B cell (primary cell): ENCODE measurements at regions not wholly inside any gene's neighbourhood (a gene's known extent, or its start where the extent isn't known, plus 50 kb on each side); places are given as distances from the start of the nearest gene placed in this dataset.

Source experiments
- ATAC-seq: fragments of 200-7000 bp; cut with Tn5 transposase; one replicate; pipeline ENCODE4 v1.10.0; 2021; ENCODE audit warnings: low read depth, mild to moderate bottlenecking, moderate number of reproducible peaks, moderate library complexity
- CTCF ChIA-PET: fragments of 350-600 bp; sonication (Branson Sonifier 250); formaldehyde crosslinking; loops from one replicate; lab custom pipeline; 2021; ENCODE audit warnings: antibody characterized with exemption, inconsistent platforms; lab: Charles Lee
- POLR2A ChIA-PET: fragments of 350-600 bp; sonication (Branson Sonifier 250); formaldehyde crosslinking; loops from one replicate; lab custom pipeline; 2021; ENCODE audit warnings: antibody characterized with exemption; lab: Charles Lee
- DNase-seq: peaks from one replicate; pipeline ENCODE4 v3.0.0; 2013
- H2AFZ ChIP-seq: 2 replicates; pipeline ENCODE4 v1.6.1; 2012; ENCODE audit warnings: mild to moderate bottlenecking, low read depth, low read length; ENCODE audit not compliant: insufficient read depth, poor library complexity, severe bottlenecking
- H3K27ac ChIP-seq, 2 donors: 1 replicate in 1 of 2; 2 replicates in 1 of 2; pipeline ENCODE4 v1.5.1; 2012 to 2013; ENCODE audit warnings: low read length in 2 of 2, mild to moderate bottlenecking in 2 of 2, moderate library complexity in 1 of 2
- H3K27me3 ChIP-seq, 4 experiments: fragments of 200-600 bp in 1 of 4; sonication (generic) in 1 of 4; replicated peaks in 1 of 4; 1 replicate in 2 of 4; 2 replicates in 2 of 4; pipeline versions ENCODE4 v1.6.1 to v1.7.0; 2013 to 2016; ENCODE audit warnings: low read length in 3 of 4, mild to moderate bottlenecking in 2 of 4, mixed read lengths in 1 of 4, moderate library complexity in 1 of 4; ENCODE audit not compliant: insufficient read depth in 4 of 4, control insufficient read depth in 3 of 4; ENCODE audit errors: control extremely low read depth in 1 of 4
- H3K36me3 ChIP-seq, 2 experiments: replicated peaks in 1 of 2; 1 replicate in 1 of 2; 2 replicates in 1 of 2; pipeline versions ENCODE4 v1.6.1 to v1.7.1; 2013; ENCODE audit warnings: low read length in 1 of 2; ENCODE audit not compliant: insufficient read depth in 2 of 2, control insufficient read depth in 1 of 2; ENCODE audit errors: control extremely low read depth in 1 of 2, extremely low read depth in 1 of 2
- H3K4me1 ChIP-seq, 2 donors: fragments of 200-600 bp in 1 of 2; sonication (generic) in 1 of 2; 1 replicate in 1 of 2; 2 replicates in 1 of 2; pipeline versions ENCODE4 v1.5.1 to v1.6.1; 2013 to 2017; ENCODE audit warnings: low read length in 2 of 2; ENCODE audit not compliant: control insufficient read depth in 2 of 2, insufficient read depth in 2 of 2
- H3K4me2 ChIP-seq: replicated peaks from 2 replicates; pipeline ENCODE3; 2012; ENCODE audit warnings: mild to moderate bottlenecking, low read depth, low read length; ENCODE audit not compliant: poor library complexity, severe bottlenecking
- H3K4me3 ChIP-seq, 5 experiments: fragments of 200-600 bp in 1 of 5; sonication (generic) in 1 of 5; 1 replicate in 3 of 5; 2 replicates in 2 of 5; pipeline versions ENCODE4 v1.5.1 to v1.7.0; 2011 to 2016; ENCODE audit warnings: low read length in 4 of 5, mild to moderate bottlenecking in 4 of 5, low read depth in 2 of 5, control low read depth in 1 of 5, moderate library complexity in 1 of 5; ENCODE audit not compliant: insufficient read depth in 1 of 5; ENCODE audit errors: control extremely low read depth in 1 of 5, extremely low read depth in 1 of 5
- H3K79me2 ChIP-seq: fragments of 200-600 bp; sonication (generic); one replicate; pipeline ENCODE4 v1.6.0; 2016; ENCODE audit warnings: low read length; ENCODE audit not compliant: control insufficient read depth, insufficient read depth
- H3K9ac ChIP-seq: fragments of 200-600 bp; sonication (generic); 2 replicates; pipeline ENCODE4 v1.6.1; 2017; ENCODE audit warnings: mild to moderate bottlenecking, low read length, moderate library complexity
- H3K9me3 ChIP-seq, 3 donors: one replicate each; pipeline versions ENCODE4 v1.6.1 to v1.7.1; 2013; ENCODE audit warnings: low read length in 2 of 3; ENCODE audit not compliant: control insufficient read depth in 2 of 3, insufficient read depth in 1 of 3; ENCODE audit errors: control extremely low read depth in 1 of 3
- H4K20me1 ChIP-seq: 2 replicates; pipeline ENCODE4 v1.6.0; 2012; ENCODE audit warnings: mild to moderate bottlenecking, low read length; ENCODE audit not compliant: insufficient read depth, control insufficient read depth, poor library complexity, severe bottlenecking
- H3K27ac Mint-ChIP-seq: one replicate; pipeline ENCODE4 v1.8.0; 2021; ENCODE audit warnings: mixed read lengths
- H3K27me3 Mint-ChIP-seq: one replicate; pipeline ENCODE4 v1.8.0; 2021; ENCODE audit warnings: mixed read lengths
- H3K4me1 Mint-ChIP-seq: one replicate; pipeline ENCODE4 v1.8.0; 2021; ENCODE audit warnings: mixed read lengths
- H3K4me3 Mint-ChIP-seq: one replicate; pipeline ENCODE4 v1.8.0; 2021; ENCODE audit warnings: mixed read lengths
- H3K9me3 Mint-ChIP-seq: one replicate; pipeline ENCODE4 v1.8.0; 2022; ENCODE audit warnings: mixed read lengths; ENCODE audit not compliant: insufficient read depth
- EZH2 ChIP-seq: IDR thresholded peaks from 2 replicates; pipeline ENCODE4 v1.6.1; 2012; ENCODE audit warnings: borderline replicate concordance, low read depth, mild to moderate bottlenecking, moderate library complexity, low read length; ENCODE audit not compliant: insufficient read depth, poor library complexity, severe bottlenecking
- WGBS: methylation state at CpG from one replicate; pipeline ENCODE4 v1.1.5; 2013; ENCODE audit warnings: missing lambda C conversion rate; ENCODE audit not compliant: insufficient coverage; 5-methylcytosine and 5-hydroxymethylcytosine counted together
- intact Hi-C: fragments of 100-400 bp; cut with micrococcal nuclease; formaldehyde crosslinking; loops from one replicate; pipeline ENCODE4 v1.10.0; 2022
- TF ChIP-seq, protein P1 (sequence below): fragments of 200-600 bp; IDR thresholded peaks from one replicate; pipeline ENCODE4 v1.8.0; 2022; ENCODE audit warnings: antibody characterized with exemption, mild to moderate bottlenecking

DNA sequence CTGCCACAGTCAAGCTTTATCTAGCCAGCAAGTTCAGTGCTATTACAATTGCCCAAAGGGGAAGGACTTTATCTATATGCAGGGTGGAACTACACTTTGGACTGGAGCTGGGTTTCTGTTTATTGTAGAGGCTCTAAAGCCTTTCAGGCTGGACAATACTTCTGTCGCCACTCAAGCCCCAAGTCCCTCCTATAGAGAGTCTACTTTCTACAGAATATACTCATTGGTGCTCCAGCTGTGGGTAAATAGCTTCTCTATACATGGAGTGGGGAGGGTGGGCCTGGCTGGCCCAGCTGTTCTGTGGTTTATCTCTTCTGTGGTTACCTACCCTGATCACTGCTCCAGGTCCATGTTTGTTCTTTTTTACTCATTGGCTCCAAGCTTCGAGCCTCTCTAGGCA, 151.8 kb upstream of the MYLIP start:
- H3K27ac Mint-ChIP-seq: no peak overlapping the region
- H3K9ac ChIP-seq: no peak overlapping the region
- H3K4me2 ChIP-seq: no peak overlapping the region
- H3K9me3 Mint-ChIP-seq: peaks cover 4% of the 10 kb centered on the region
- no peak overlapping the region for H2AFZ ChIP-seq
- H3K27ac ChIP-seq: no peak overlapping the region
- H3K4me1 Mint-ChIP-seq: no peaks in the 10 kb centered on the region
- no peaks in the 10 kb centered on the region for H3K4me1 ChIP-seq
- intact Hi-C loops: no loop called here
- TF ChIP-seq, protein P1, sequence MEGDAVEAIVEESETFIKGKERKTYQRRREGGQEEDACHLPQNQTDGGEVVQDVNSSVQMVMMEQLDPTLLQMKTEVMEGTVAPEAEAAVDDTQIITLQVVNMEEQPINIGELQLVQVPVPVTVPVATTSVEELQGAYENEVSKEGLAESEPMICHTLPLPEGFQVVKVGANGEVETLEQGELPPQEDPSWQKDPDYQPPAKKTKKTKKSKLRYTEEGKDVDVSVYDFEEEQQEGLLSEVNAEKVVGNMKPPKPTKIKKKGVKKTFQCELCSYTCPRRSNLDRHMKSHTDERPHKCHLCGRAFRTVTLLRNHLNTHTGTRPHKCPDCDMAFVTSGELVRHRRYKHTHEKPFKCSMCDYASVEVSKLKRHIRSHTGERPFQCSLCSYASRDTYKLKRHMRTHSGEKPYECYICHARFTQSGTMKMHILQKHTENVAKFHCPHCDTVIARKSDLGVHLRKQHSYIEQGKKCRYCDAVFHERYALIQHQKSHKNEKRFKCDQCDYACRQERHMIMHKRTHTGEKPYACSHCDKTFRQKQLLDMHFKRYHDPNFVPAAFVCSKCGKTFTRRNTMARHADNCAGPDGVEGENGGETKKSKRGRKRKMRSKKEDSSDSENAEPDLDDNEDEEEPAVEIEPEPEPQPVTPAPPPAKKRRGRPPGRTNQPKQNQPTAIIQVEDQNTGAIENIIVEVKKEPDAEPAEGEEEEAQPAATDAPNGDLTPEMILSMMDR: no peak
- TF ChIP-seq EZH2: no peak
- H3K9me3 ChIP-seq: peaks cover 2 to 9% (median 9%) of the 10 kb centered on the region in 3 donors
- no peaks in the 10 kb centered on the region for H4K20me1 ChIP-seq
- WGBS: no CpG with 5 or more reads among the region's 2 CpGs
- CTCF ChIA-PET: interaction anchor here (0.8 kb wide), 1 partner anchor 19 kb away, joined by 3 read pairs; no protein-coding TSS in a partner anchor
- H3K36me3 ChIP-seq: no peaks in the 10 kb centered on the region
- no peak overlapping the region for H3K4me3 ChIP-seq
- POLR2A ChIA-PET: no interaction called here
- ATAC-seq (no peak), DNase-seq (no peak)
- peaks cover 0 to 2% (median 0%) of the 10 kb centered on the region in 4 experiments for H3K27me3 ChIP-seq
- H3K27me3 Mint-ChIP-seq: peaks cover 3% of the 10 kb centered on the region
- no peaks in the 10 kb centered on the region for H3K79me2 ChIP-seq
- H3K4me3 Mint-ChIP-seq: no peak overlapping the region

DNA sequence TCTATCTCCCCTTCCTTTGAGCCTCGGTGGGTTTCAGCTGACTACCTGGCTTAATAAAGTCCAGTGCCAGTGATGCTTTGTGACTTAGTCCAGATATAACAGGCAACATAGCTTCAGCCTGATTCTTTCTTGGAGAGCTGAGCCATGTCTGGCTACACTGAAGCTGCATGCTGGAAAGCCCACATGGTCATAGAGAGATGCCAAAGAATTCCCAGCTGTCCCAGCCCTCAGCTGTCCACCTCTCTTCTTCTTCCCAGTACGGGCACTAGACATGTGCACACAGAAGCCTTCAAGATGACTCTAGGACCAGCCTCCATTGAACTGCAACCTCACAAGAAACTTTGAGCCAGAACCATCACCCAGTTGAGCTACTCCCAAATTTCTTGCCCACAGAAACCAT, 154.1 kb upstream of the MYLIP start:
- Histone ChIP-seq H3K4me1 (no peaks in the 10 kb centered on the region), H3K9me3 (peaks cover 2 to 9% (median 9%) of the 10 kb centered on the region in 3 donors), H3K79me2 (no peaks in the 10 kb centered on the region), H3K9ac (no peak overlapping the region), H3K36me3 (no peaks in the 10 kb centered on the region), H3K27ac (no peak overlapping the region), H3K27me3 (no peaks in the 10 kb centered on the region), H4K20me1 (no peaks in the 10 kb centered on the region), H3K4me3 (no peak overlapping the region), H2AFZ (no peak overlapping the region), H3K4me2 (no peak overlapping the region)
- CTCF ChIA-PET: no interaction called here
- H3K27me3 Mint-ChIP-seq: no peaks in the 10 kb centered on the region
- H3K4me1 Mint-ChIP-seq: no peaks in the 10 kb centered on the region
- WGBS: 100% methylated on average over 2 of the region's 2 CpGs
- intact Hi-C loops: no loop called here
- no peak for DNase-seq
- no peak overlapping the region for H3K27ac Mint-ChIP-seq
- H3K9me3 Mint-ChIP-seq: peaks cover 4% of the 10 kb centered on the region
- no peak overlapping the region for H3K4me3 Mint-ChIP-seq
- POLR2A ChIA-PET: no interaction called here
- TF ChIP-seq, protein P1: no peak
- TF ChIP-seq EZH2: no peak
- ATAC-seq: no peak
